ENCODE measurements at regions not wholly inside any gene's neighbourhood (a gene's known extent, or its start where the extent isn't known, plus 50 kb on each side); places are given as distances from the start of the nearest gene placed in this dataset.
A peak's percentile ranks its signal among the peaks of the same experiment; 100 is the strongest.

DNA sequence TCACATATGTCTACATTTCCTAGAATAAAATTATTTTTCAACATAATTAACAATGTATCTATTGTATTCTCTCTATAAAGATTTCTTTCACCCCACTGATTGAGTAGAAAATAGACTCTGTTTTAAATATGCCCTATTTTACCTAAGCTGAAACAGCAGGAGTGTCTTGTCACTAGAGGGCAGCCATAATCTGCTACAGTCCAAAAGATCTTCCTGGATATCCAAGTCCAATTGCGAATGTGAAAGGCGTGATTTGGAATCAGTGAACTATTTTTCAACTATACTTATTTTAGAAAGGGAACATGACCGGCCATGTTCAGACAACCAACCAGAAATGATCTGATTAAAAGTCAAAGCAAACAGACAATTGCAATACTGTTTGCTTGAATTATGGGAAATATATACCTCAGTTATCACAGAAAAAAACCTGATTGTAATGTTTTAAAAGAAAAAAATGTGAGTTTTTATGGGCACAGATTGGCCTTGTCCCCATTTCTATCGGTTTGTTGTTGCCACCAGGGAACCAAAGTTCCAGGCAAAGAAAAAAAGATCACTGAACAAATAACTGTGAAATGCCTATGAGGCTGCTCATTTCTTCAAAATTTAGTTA, 1211.0 kb upstream of the ADGRL4 start:
- intact Hi-C loops (cut with DNase I), result no loop called here
- Histone ChIP-seq H3K27me3 (no peaks in the 10 kb centered on the region), H3K27ac (no peak overlapping the region), H3K4me3 (no peak overlapping the region), H3K9me3 (no peaks in the 10 kb centered on the region), H3K4me1 (no peaks in the 10 kb centered on the region), H3K36me3 (no peaks in the 10 kb centered on the region)
- ATAC-seq (no peak), DNase-seq (no peak)
- TF ChIP-seq CTCF (IDR thresholded peaks at IDR 0.05), result peak; percentile 41

DNA sequence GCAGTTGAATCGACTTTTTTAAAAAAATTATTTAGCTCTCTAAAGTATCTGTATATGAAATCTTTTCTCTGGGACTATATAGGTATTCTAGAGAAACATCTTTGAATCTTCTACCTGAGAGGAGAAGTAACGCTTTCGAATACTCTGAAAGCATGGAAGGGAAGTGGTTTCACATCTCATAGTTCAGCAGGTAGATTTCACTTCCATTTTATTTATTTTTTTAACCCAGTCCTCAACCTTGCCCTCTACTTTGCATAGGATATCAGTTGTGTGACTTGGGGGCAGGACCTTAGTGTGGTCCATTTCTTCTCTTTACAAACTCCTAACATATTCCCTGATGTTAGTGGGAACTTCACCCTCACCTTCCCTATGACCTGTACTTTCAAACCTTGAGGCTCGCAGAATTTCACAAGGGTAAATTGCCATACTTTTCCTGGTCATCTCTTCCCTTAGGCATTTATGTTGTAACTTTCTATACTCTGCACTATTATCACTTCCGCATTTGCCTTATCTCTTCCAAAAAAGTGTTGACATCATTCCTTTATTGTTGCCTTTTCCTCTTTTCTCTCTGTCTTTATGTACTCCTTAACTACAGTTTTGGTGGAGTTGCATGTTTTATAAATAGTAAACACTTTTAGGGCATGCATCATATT, 1208.5 kb upstream of the ADGRL4 start:
- no peak for TF ChIP-seq CTCF (IDR thresholded peaks at IDR 0.05)
- no peak for DNase-seq
- intact Hi-C loops (cut with DNase I), result no loop called here
- Histone ChIP-seq H3K36me3 (no peaks in the 10 kb centered on the region), H3K4me3 (no peak overlapping the region), H3K4me1 (no peaks in the 10 kb centered on the region), H3K27ac (no peak overlapping the region), H3K27me3 (no peaks in the 10 kb centered on the region), H3K9me3 (no peaks in the 10 kb centered on the region)
- ATAC-seq, result no peak

DNA sequence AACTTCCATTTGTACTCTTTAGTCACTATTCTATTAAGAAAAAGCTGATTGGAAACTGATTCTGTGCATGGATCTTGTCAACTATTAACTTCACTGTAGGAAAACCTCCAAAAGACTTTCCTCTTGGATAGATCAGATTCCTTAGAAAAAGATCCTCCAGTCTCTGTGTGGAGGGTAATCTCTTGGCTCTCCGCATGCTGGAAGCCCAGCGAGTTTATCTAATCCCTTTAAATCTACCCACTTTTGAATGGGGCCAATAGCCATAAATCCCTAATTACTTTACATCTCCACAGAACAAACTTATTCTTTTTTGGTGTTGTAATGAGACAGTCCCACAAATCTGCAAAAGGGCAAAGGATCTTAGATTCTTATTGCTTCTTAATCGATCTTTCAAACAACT, 1206.4 kb upstream of the ADGRL4 start:
- no peaks in the 10 kb centered on the region for H3K27me3 ChIP-seq
- no peaks in the 10 kb centered on the region for H3K9me3 ChIP-seq
- TF ChIP-seq CTCF (IDR thresholded peaks at IDR 0.05), result no peak
- H3K36me3 ChIP-seq, result no peaks in the 10 kb centered on the region
- ATAC-seq (no peak), DNase-seq (no peak)
- intact Hi-C loops (cut with DNase I), result no loop called here
- H3K4me3 ChIP-seq, result no peak overlapping the region
- H3K4me1 ChIP-seq, result no peaks in the 10 kb centered on the region
- no peak overlapping the region for H3K27ac ChIP-seq

GRCh38 chr1:80211691-80212380, 1205.3 kb upstream of the ADGRL4 start:
- no peaks in the 10 kb centered on the region for H3K9me3 ChIP-seq
- H3K4me1 ChIP-seq, result no peaks in the 10 kb centered on the region
- H3K27me3 ChIP-seq, result no peaks in the 10 kb centered on the region
- intact Hi-C loops (cut with DNase I), result no loop called here
- ATAC-seq (no peak), DNase-seq (no peak)
- no peaks in the 10 kb centered on the region for H3K36me3 ChIP-seq
- no peak for TF ChIP-seq CTCF (IDR thresholded peaks at IDR 0.05)
- no peak overlapping the region for H3K27ac ChIP-seq
- no peak overlapping the region for H3K4me3 ChIP-seq

DNA sequence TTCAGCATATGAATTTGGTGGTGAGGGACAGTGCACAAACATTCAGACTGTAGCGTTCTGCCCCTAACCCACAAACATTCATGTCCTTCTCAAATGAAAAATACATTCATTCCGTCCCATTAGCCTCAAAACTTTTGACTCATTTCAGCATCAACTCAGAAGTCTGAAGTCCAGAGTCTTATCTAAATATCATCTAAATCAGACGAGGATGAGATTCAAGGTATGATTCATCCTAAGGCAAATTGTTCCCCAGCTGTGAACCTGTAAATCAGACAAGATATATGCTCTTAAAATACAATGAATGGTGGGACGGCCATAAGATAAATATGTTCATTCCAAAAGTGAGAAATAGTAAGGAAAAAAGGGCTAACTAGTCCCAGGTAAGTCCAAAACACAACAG, 1195.6 kb upstream of the ADGRL4 start:
- intact Hi-C loops (cut with DNase I), result no loop called here
- no peak overlapping the region for H3K27ac ChIP-seq
- H3K27me3 ChIP-seq, result no peaks in the 10 kb centered on the region
- H3K36me3 ChIP-seq, result no peaks in the 10 kb centered on the region
- H3K4me1 ChIP-seq, result no peaks in the 10 kb centered on the region
- TF ChIP-seq CTCF (IDR thresholded peaks at IDR 0.05), result no peak
- ATAC-seq (no peak), DNase-seq (no peak)
- no peaks in the 10 kb centered on the region for H3K9me3 ChIP-seq
- H3K4me3 ChIP-seq, result no peak overlapping the region
